SW480 (cell line): ENCODE measurements at regions not wholly inside any gene's neighbourhood (a gene's known extent, or its start where the extent isn't known, plus 50 kb on each side); places are given as distances from the start of the nearest gene placed in this dataset.

Source experiments
- DNase-seq: peaks from one replicate; pipeline ENCODE4 v3.0.0-alpha.2; 2016; ENCODE audit warnings: low spot score

GRCh38 chr4:136395212-136395722 is 1137.0 kb downstream of the PCDH18 start:
- DNase-seq: no peak

GRCh38 chr4:136392576-136392975 is 1139.7 kb downstream of the PCDH18 start:
- DNase-seq: no peak

GRCh38 chr4:136390824-136391223 is 1141.5 kb downstream of the PCDH18 start:
- DNase-seq: no peak

GRCh38 chr4:136383082-136383481 is 1149.2 kb downstream of the PCDH18 start:
- no peak for DNase-seq

- no peak for DNase-seq
Measured at GRCh38 chr4:136371231-136371630, 1161.1 kb downstream of the PCDH18 start.

GRCh38 chr4:136369073-136369472 is 1163.2 kb downstream of the PCDH18 start:
- no peak for DNase-seq

GRCh38 chr4:136357556-136357955 is 1174.7 kb downstream of the PCDH18 start:
- DNase-seq: no peak

GRCh38 chr4:136355970-136356369 is 1176.3 kb downstream of the PCDH18 start:
- no peak for DNase-seq

GRCh38 chr4:136343340-136343739 is 1189.0 kb downstream of the PCDH18 start:
- no peak for DNase-seq

GRCh38 chr4:136342666-136343065 is 1189.6 kb downstream of the PCDH18 start:
- DNase-seq: no peak

GRCh38 chr4:136337216-136337615 is 1195.1 kb downstream of the PCDH18 start:
- no peak for DNase-seq

- no peak for DNase-seq
Measured at GRCh38 chr4:136336479-136336878, 1195.8 kb downstream of the PCDH18 start.

- DNase-seq: no peak
Measured at GRCh38 chr4:136329042-136329662, 1203.1 kb downstream of the PCDH18 start.

- no peak for DNase-seq
Measured at GRCh38 chr4:136328131-136328530, 1204.2 kb downstream of the PCDH18 start.

- no peak for DNase-seq
Measured at GRCh38 chr4:136320465-136320813, 1211.9 kb downstream of the PCDH18 start.

- DNase-seq: peak; percentile 11
Measured at GRCh38 chr4:136319789-136320464, 1212.4 kb downstream of the PCDH18 start.

- DNase-seq: no peak
Measured at GRCh38 chr4:136316961-136317360, 1215.3 kb downstream of the PCDH18 start.

GRCh38 chr4:136314686-136315085 is 1217.6 kb downstream of the PCDH18 start:
- DNase-seq: no peak

GRCh38 chr4:136311774-136312173 is 1220.5 kb downstream of the PCDH18 start:
- no peak for DNase-seq

- DNase-seq: no peak
Measured at GRCh38 chr4:136307765-136308164, 1224.5 kb downstream of the PCDH18 start.

- DNase-seq: no peak
Measured at GRCh38 chr4:136306361-136306760, 1225.9 kb downstream of the PCDH18 start.

- DNase-seq: no peak
Measured at GRCh38 chr4:136302566-136302965, 1229.7 kb downstream of the PCDH18 start.

- no peak for DNase-seq
Measured at GRCh38 chr4:136301749-136302495, 1230.4 kb downstream of the PCDH18 start.
